Adrenal gland (tissue), 9 donors: ENCODE measurements at regions not wholly inside any gene's neighbourhood (a gene's known extent, or its start where the extent isn't known, plus 50 kb on each side); places are given as distances from the start of the nearest gene placed in this dataset.

Experiments used
- DNase-seq, 7 donors: peaks; one replicate each; pipeline ENCODE4 v3.0.0-alpha.2; 2019 to 2020
- H3K27ac ChIP-seq, 5 donors: fragments of 200-600 bp; sonication (generic) in 4 of 5; 1 replicate in 3 of 5; 2 replicates in 2 of 5; pipeline versions ENCODE4 v1.5.1 to v1.8.0; 2016 to 2020; ENCODE audit warnings: mild to moderate bottlenecking in 1 of 5
- H3K27me3 ChIP-seq: fragments of 200-600 bp; 2 replicates; pipeline ENCODE4 v1.8.0; 2021
- H3K36me3 ChIP-seq, 2 donors: fragments of 200-600 bp; replicated peaks in 1 of 2; 1 replicate in 1 of 2; 2 replicates in 1 of 2; pipeline versions ENCODE4 v1.5.1 to v1.8.0; 2018 to 2022
- H3K4me1 ChIP-seq, 2 donors: fragments of 200-600 bp; replicated peaks in 1 of 2; 1 replicate in 1 of 2; 2 replicates in 1 of 2; pipeline versions ENCODE4 v1.5.1 to v1.8.0; 2018 to 2021
- H3K4me3 ChIP-seq, 4 donors: fragments of 200-600 bp; sonication (generic) in 3 of 4; one replicate each; pipeline ENCODE4 v1.5.1; 2016 to 2018
- H3K9me3 ChIP-seq, 3 donors: fragments of 200-600 bp; sonication (generic) in 1 of 3; replicated peaks in 1 of 3; 1 replicate in 2 of 3; 2 replicates in 1 of 3; pipeline versions ENCODE4 v1.5.1 to v1.8.0; 2016 to 2021
- CTCF ChIP-seq, 6 experiments: fragments of 450-650 bp in 4 of 6; fragments of 200-600 bp in 2 of 6; sonication (generic) in 1 of 6; IDR thresholded peaks; 1 replicate in 5 of 6; 2 replicates in 1 of 6; pipeline versions ENCODE4 v1.5.1 to v1.8.0; 2016 to 2021; ENCODE audit warnings: antibody characterized with exemption in 6 of 6, mild to moderate bottlenecking in 2 of 6, moderate library complexity in 1 of 6
- POLR2A ChIP-seq, 2 donors: fragments of 450-650 bp; IDR thresholded peaks; one replicate each; pipeline ENCODE4 v1.6.1; 2017; ENCODE audit warnings: antibody characterized with exemption in 2 of 2, mild to moderate bottlenecking in 2 of 2, moderate library complexity in 1 of 2
- WGBS, 4 donors: extraction: QIAGEN DNeasy Blood & Tissue Kit in 2 of 4; methylation state at CpG; one replicate each; pipeline versions ENCODE4 v1.1.5 to v1.1.7; 2013 to 2017; 5-methylcytosine and 5-hydroxymethylcytosine counted together
- intact Hi-C, 2 donors: fragments of 100-400 bp; cut with DNase I; formaldehyde crosslinking; loops; one replicate each; pipeline versions ENCODE4 v1.14.1 to v1.15.0; 2022 to 2023
- donor health status: healthy with polysubstance abuse.
- donor health status: Bipolar disorder and iron deficiency.
- donor health status: DM: yes; HTN: yes; CAD: no.
- donor health status: DM: no; HTN: no; CAD: no.
- donor health status: DM: no; HTN: no; CAD: no.

GRCh38 chr2:48178611-48179010, 135.9 kb upstream of the FOXN2 start:
- DNase-seq: no peak
- no peak for TF ChIP-seq CTCF (IDR thresholded peaks at IDR 0.05)
- no peak for TF ChIP-seq POLR2A (IDR thresholded peaks at IDR 0.05)
- Histone ChIP-seq H3K27ac (no peak overlapping the region), H3K27me3 (no peaks in the 10 kb centered on the region), H3K4me1 (peaks cover 0 to 6% of the 10 kb centered on the region in 2 donors), H3K36me3 (no peaks in the 10 kb centered on the region), H3K9me3 (no peaks in the 10 kb centered on the region), H3K4me3 (no peak overlapping the region)
- 87 to 92% (median 91%) methylated on average over 3 of the region's 3 CpGs for WGBS, 4 donors
- intact Hi-C loops: no loop called here

- TF ChIP-seq POLR2A (IDR thresholded peaks at IDR 0.05): no peak
- TF ChIP-seq CTCF (IDR thresholded peaks at IDR 0.05): no peak
- H3K36me3 ChIP-seq: no peaks in the 10 kb centered on the region
- intact Hi-C loops: no loop called here
- WGBS, 4 donors: 58 to 66% (median 62%) methylated on average over 5 of the region's 5 CpGs
- H3K4me1 ChIP-seq: peaks cover 0 to 6% of the 10 kb centered on the region in 2 donors
- no peak overlapping the region for H3K27ac ChIP-seq
- H3K4me3 ChIP-seq: no peak overlapping the region
- no peaks in the 10 kb centered on the region for H3K9me3 ChIP-seq
- no peaks in the 10 kb centered on the region for H3K27me3 ChIP-seq
- no peak for DNase-seq
Observed at GRCh38 chr2:48180557-48180956, 133.9 kb upstream of the FOXN2 start.

- intact Hi-C loops: no loop called here
- 90 to 92% (median 92%) methylated on average over 1 of the region's 1 CpG for WGBS, 4 donors
- peaks cover 0 to 6% of the 10 kb centered on the region in 2 donors for H3K4me1 ChIP-seq
- DNase-seq: no peak
- H3K36me3 ChIP-seq: no peaks in the 10 kb centered on the region
- no peak overlapping the region for H3K4me3 ChIP-seq
- no peak overlapping the region for H3K27ac ChIP-seq
- no peaks in the 10 kb centered on the region for H3K9me3 ChIP-seq
- no peaks in the 10 kb centered on the region for H3K27me3 ChIP-seq
- no peak for TF ChIP-seq POLR2A (IDR thresholded peaks at IDR 0.05)
- no peak for TF ChIP-seq CTCF (IDR thresholded peaks at IDR 0.05)
Observed at GRCh38 chr2:48183276-48183675, 131.2 kb upstream of the FOXN2 start.

GRCh38 chr2:48183991-48184390, 130.5 kb upstream of the FOXN2 start:
- Histone ChIP-seq H3K36me3 (no peaks in the 10 kb centered on the region), H3K4me1 (peaks cover 0 to 6% of the 10 kb centered on the region in 2 donors), H3K27ac (no peak overlapping the region), H3K27me3 (no peaks in the 10 kb centered on the region), H3K4me3 (no peak overlapping the region), H3K9me3 (no peaks in the 10 kb centered on the region)
- DNase-seq: no peak
- intact Hi-C loops: no loop called here
- TF ChIP-seq CTCF (IDR thresholded peaks at IDR 0.05): no peak
- no peak for TF ChIP-seq POLR2A (IDR thresholded peaks at IDR 0.05)
